ENCODE measurements at regions not wholly inside any gene's neighbourhood (a gene's known extent, or its start where the extent isn't known, plus 50 kb on each side); places are given as distances from the start of the nearest gene placed in this dataset.

DNA sequence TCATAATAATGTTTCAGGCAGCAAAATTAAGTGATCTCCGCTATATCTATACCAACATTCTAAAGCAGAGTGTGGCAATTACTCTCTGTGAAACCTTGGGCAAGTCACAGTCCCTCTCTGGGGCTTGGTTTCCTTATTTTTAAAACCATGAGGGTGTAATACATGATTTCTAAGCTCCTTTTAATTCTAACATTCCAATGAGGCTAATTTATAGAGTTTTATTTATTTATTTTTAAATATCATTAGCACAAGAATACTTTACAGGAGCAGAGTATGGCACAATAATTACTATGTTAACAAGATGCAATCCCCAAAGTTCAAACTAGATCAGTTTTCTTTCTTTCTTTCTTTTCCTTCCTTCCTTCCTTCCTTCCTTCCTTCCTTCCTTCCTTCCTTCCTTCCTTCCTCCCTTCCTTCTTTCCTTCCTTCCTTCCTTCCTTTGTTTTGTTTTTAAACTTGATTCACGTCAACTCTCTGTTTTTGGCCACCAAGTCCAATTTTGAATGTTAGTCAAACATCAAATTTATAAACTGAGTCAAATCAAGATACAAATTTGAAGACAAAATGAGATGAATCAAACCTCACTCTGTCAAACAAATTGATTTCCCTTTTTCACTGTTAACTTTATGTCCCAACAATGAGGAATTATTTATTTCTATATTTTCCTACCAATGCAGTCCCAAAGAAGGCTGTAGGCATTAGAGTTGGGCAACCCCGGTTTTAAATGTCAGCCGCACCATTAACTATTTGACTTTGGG is 50.2 kb upstream of the GPR174 start:
- TF ChIP-seq, protein P1, sequence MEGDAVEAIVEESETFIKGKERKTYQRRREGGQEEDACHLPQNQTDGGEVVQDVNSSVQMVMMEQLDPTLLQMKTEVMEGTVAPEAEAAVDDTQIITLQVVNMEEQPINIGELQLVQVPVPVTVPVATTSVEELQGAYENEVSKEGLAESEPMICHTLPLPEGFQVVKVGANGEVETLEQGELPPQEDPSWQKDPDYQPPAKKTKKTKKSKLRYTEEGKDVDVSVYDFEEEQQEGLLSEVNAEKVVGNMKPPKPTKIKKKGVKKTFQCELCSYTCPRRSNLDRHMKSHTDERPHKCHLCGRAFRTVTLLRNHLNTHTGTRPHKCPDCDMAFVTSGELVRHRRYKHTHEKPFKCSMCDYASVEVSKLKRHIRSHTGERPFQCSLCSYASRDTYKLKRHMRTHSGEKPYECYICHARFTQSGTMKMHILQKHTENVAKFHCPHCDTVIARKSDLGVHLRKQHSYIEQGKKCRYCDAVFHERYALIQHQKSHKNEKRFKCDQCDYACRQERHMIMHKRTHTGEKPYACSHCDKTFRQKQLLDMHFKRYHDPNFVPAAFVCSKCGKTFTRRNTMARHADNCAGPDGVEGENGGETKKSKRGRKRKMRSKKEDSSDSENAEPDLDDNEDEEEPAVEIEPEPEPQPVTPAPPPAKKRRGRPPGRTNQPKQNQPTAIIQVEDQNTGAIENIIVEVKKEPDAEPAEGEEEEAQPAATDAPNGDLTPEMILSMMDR (IDR thresholded peaks at IDR 0.05; ENCODE audit: borderline replicate concordance, extremely low read depth, low read length, poor library complexity, severe bottlenecking) = no peak
- no peak for TF ChIP-seq EZH2 (IDR thresholded peaks at IDR 0.05; ENCODE audit: borderline replicate concordance, low read depth, low read length, severe bottlenecking)
